ENCODE measurements at regions not wholly inside any gene's neighbourhood (a gene's known extent, or its start where the extent isn't known, plus 50 kb on each side); places are given as distances from the start of the nearest gene placed in this dataset.

DNA sequence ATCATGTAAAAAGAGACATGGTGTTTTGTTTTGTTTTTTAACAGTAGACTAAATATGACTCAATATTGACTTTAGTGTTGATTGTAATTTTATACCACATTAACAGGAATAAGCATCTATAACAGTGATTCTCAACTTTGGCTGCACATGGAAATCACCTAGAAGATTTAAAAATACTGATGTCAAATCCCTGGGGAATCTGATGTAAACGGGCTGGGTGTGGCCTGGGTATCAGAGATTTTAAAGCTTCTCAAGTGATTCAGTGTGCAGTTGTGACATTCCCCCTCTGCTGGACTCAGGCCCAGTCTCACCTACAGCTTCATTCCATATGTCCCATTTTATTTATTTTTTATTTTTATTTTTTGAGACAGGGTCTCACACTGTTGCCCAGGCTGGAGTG is 82.8 kb upstream of the ATP8B1 start:
- TF ChIP-seq, protein P1, sequence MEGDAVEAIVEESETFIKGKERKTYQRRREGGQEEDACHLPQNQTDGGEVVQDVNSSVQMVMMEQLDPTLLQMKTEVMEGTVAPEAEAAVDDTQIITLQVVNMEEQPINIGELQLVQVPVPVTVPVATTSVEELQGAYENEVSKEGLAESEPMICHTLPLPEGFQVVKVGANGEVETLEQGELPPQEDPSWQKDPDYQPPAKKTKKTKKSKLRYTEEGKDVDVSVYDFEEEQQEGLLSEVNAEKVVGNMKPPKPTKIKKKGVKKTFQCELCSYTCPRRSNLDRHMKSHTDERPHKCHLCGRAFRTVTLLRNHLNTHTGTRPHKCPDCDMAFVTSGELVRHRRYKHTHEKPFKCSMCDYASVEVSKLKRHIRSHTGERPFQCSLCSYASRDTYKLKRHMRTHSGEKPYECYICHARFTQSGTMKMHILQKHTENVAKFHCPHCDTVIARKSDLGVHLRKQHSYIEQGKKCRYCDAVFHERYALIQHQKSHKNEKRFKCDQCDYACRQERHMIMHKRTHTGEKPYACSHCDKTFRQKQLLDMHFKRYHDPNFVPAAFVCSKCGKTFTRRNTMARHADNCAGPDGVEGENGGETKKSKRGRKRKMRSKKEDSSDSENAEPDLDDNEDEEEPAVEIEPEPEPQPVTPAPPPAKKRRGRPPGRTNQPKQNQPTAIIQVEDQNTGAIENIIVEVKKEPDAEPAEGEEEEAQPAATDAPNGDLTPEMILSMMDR (IDR thresholded peaks at IDR 0.05): no peak
- TF ChIP-seq POLR2A (IDR thresholded peaks at IDR 0.05): no peak

All from breast epithelium (tissue), 3 donors.